NCI-H2081 (cell line): ENCODE measurements at regions not wholly inside any gene's neighbourhood (a gene's known extent, or its start where the extent isn't known, plus 50 kb on each side); places are given as distances from the start of the nearest gene placed in this dataset.

Source experiments
- DNase-seq, 2 experiments: peaks; one replicate each; lab custom pipeline; 2025; lab: John Stamatoyannopoulos, UW

DNA sequence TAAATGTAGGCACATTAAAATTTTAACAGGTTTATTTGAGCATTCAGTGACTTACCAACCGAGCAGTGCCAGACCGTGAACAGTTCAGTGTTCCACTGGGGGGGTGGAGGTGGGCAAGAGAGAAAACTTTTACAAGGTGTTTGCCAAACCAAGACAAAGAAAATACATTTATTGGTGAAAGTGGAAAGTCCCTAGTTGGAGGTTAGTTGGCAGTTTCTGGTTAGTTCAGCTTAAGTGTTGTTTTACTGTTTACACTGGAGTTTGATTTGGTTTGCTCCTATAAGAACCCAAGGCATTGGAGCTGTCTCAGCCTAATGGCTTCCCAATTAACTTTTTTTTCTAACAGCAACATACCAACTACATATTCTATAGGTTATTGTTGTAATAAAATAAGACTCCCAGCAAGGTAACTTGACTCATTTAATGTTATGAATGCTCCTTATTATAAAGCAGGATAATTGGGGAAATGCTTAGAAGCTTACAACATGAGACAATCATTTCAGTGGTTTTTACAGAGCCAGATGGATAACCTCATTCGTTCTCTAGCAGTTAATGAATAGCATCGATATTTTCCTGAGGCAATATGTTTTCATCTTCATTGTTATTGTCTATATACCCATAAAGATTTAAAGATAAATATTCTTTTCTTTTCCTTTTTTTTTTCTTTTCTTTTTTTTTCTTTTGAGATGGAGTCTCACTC lies 115.8 kb downstream of the ETNK1 start:
- DNase-seq = peak in 1 of 2 experiments; percentile 4

- no peak for DNase-seq
These were observed 118.7 kb downstream of the ETNK1 start for GRCh38 chr12:22743700-22744099.

GRCh38 chr12:22744197-22744596 lies 119.2 kb downstream of the ETNK1 start:
- DNase-seq = no peak

DNA sequence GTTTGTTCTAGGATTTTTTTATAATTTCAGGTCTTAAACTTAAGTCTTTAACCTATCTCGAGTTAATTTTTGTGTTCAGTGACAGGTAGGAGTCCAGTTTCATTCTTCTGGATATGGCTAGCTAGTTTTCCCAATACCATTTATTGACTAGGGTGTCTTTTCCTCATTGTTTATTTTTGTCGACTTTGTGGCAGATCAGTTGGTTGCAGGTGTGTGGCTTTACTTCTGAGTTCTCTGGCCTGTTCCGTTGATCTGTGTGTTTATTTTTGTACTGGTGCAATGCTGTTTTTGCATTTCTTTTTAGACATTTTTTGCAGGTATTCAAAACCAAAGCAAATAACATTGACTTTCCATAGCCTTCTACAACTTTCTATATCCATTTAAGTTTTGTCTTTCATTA lies 121.7 kb downstream of the ETNK1 start:
- no peak for DNase-seq

- DNase-seq = no peak
These were observed 130.7 kb downstream of the ETNK1 start for GRCh38 chr12:22755629-22756028.

GRCh38 chr12:22759769-22760674 lies 135.1 kb downstream of the ETNK1 start:
- DNase-seq = no peak

DNA sequence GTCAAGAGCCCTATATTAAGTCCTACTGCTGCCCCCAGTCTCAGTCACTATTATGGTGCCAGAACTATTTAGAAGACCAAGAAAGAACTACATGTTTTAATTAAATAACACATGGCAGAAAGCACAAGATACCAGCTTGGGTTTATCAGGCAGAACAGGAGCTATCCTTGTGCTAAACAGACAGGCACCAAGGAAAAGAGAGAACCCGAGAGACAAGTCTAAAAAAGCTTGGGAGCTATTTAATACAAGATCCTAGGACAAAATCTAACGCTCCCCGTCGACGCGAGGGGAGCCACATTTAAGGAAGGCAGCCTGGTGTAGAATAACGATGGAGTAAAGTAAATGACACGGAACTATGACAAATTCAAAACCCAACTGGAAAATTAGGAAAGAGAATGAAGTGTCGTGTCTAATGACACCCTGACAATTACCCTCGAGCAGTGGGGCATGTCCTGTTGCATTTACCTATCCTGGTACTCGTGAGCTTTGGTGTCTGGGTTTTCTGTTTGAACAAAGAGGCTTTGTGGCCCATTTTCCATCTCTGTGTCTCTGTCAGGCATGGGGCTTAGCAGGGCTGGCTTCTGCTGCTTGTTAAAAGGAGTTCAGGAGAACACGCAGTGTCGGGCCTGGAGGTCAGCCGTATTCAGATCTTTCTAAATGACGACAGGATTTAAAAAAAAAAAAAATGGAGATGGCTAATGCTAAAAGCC lies 140.6 kb downstream of the ETNK1 start:
- DNase-seq = no peak

DNA sequence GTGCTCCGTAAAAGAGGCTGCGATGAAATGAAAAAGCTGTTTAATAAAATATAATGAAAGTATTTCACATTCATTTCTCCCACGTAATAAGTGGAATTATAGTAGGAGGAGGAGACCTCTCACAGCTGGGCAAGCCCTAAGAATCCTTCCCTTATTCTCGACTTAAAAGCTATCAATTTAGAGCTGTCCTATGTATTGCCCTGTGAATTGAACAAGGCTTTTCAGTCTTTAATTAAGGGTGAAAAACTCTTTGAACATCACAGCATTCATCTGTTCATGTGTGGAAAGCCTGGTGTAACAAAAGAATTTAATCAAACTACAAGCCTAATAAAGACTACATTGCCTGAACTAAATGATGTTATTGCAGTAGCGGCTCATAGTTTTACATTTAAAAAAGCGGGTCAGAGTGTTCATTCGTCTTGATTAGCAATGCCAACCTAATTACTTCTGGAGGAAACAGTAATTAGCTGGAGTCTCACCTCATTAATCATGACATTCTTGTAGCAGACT lies 142.0 kb downstream of the ETNK1 start:
- no peak for DNase-seq

GRCh38 chr12:22781339-22781738 lies 156.4 kb downstream of the ETNK1 start:
- no peak for DNase-seq

GRCh38 chr12:22787557-22787956 lies 162.6 kb downstream of the ETNK1 start:
- DNase-seq = no peak

- no peak for DNase-seq
These were observed 163.9 kb downstream of the ETNK1 start for GRCh38 chr12:22788913-22789312.

- no peak for DNase-seq
These were observed 167.2 kb downstream of the ETNK1 start for GRCh38 chr12:22792138-22792537.

DNA sequence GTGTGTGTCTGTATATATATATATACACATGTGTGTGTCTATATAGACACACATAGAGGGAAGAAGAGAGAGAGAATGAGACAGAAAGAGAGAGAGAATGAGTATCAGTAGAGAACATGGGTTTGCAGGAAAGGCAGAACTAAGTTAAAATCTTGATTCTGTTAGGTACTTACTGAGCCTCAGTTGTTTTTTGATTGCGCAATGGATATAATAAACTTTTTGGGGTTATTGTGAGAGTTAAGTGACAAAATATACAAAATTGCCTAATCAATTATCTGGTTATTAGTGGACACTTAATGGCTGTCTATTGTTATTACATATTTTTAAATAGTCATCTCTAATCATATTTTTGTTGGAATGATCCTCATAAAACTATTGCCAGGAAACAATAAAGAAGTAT lies 169.0 kb downstream of the ETNK1 start:
- no peak for DNase-seq

DNA sequence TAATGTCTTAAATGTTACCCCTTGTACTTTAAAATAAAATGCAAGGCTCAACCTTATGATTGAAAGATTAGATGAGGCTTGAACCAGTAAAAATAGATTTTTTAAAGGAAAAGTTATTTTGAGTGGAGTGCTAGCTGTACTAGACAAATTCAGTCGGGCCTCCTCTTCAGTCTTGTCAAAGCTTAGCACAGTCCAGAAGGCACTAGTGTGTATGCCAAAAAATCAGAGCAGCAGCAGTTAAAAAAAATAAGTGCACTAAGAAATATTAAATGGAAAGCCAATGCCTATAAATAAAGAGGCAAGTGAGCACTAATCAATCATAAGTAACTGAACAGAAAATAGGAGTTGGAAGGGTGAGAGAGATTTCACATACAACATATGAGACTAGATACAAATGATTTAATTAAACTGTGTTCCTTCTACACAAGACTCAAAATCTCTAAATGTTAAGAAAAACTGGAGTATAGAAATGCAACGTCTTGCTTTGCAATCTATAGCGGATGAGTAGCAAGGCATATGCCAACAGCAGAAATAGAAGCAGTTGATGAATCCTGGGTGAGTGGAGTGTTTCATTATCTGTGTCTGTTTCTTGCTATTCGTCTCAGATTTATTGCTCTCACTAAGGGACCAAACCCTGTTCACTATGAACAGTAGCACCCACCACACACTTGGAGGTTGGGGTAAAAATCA lies 172.1 kb downstream of the ETNK1 start:
- DNase-seq = no peak

DNA sequence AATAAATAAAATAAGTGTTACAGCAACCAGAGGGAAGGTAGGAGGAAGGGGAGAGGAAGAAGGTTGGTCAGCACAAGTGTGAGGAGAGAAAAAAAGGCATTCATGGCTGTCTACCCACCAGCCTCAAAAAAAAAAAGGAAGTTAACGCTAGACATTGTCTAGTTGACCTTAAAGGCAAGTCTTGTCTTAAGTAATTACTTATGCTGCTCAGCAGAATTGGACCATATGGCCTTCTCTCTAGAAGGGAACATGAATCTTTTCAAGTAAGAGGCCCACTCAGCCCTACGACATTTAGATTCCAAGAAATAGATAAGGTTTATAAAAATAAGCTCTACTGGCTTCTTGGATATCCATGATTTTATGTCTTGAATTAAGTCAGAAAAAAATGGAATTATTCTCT lies 172.7 kb downstream of the ETNK1 start:
- DNase-seq = no peak

DNA sequence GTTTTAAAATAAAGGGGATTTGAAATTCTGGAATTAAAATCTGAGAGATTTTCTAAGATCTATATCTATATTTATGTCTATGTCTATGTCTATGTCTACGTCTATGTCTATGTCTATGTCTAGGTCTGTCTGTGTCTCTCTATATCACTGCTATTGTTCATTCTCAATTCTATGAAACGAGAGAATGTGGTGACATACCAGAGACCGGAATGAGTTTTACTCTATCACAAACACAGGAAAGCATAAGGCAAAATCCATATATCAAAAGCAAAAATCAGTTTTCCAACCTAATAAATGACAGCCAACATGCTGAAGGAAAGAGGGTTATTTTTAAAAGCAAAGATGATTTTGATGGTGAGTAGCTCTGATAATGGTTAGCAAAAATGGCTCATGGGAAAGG lies 173.1 kb downstream of the ETNK1 start:
- DNase-seq = no peak

- DNase-seq = no peak
These were observed 174.5 kb downstream of the ETNK1 start for GRCh38 chr12:22799503-22799902.

GRCh38 chr12:22800332-22800731 lies 175.4 kb downstream of the ETNK1 start:
- no peak for DNase-seq

DNA sequence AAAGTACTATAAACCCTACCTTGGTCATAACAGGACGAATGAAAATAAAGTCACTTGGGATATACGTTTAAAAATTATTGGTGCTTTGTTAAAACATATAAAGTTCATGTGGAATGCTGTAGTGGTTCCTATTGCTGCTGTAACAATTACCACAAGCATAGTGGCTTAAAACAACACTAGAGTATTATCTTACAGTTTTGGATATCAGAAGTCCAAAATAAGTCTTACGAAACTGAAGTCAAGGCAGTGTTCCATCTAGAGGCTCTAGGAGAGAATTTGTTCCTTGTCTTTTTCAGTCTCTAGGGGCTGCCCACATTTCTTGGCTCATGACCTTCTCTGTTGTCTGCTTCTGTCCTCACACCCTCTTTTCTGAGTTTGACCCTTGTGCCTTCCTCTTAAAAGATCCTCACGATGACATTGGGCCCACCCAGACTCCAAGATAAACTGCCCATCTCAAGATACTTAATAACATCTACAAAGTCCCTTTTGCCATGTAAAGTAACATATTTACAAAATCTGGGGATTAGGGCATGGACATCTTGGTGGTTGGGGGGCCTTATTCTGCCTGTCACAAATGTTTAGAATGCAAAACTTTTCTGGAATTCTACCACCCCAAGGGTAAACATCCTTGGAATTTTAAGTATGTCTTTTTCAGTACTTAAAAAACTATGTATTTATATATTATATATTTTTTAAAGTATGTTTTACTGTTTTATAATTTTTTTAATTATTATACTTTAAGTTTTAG lies 178.1 kb downstream of the ETNK1 start:
- no peak for DNase-seq

- DNase-seq = no peak
These were observed 178.8 kb downstream of the ETNK1 start for GRCh38 chr12:22803725-22804124.

DNA sequence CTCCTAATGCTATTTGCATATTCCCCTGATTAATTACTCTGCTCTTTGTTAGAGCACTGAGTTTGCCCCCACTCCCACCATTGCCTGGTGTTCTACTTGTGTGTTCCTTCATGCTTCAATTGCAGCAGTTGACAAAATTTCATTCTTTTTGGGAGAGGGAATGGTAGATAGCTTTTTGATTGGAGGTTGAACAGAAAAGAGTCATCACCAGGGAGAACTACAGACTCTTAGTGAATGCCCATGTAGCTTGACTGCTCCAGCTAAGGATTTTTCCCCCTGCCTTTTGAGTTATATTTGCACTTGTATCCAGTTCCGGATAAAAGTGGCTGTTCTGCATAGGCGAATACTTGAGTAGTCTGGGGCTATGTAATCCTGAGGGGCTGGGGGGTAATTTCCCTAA lies 183.9 kb downstream of the ETNK1 start:
- DNase-seq = no peak
